MM.1S (cell line): ENCODE measurements at regions not wholly inside any gene's neighbourhood (a gene's known extent, or its start where the extent isn't known, plus 50 kb on each side); places are given as distances from the start of the nearest gene placed in this dataset.

Experiments
- DNase-seq: peaks from one replicate; pipeline ENCODE4 v3.0.0-alpha.2; 2015
- H2AFZ ChIP-seq: fragments of 300-600 bp; sonication (generic); 2 replicates; pipeline ENCODE4 v1.6.0; 2016; ENCODE audit warnings: antibody characterized with exemption, low read length
- H3F3A ChIP-seq: fragments of 300-600 bp; sonication (generic); 2 replicates; pipeline ENCODE4 v1.6.1; 2016; ENCODE audit warnings: mild to moderate bottlenecking, antibody characterized with exemption, low read length, moderate library complexity, mixed read lengths; ENCODE audit not compliant: insufficient read depth
- H3K27ac ChIP-seq: fragments of 300-600 bp; sonication (generic); 2 replicates; pipeline ENCODE4 v1.5.1; 2016; ENCODE audit warnings: mild to moderate bottlenecking, low read length
- H3K27me3 ChIP-seq: fragments of 300-600 bp; sonication (generic); replicated peaks from 2 replicates; pipeline ENCODE4 v1.6.0; 2016; ENCODE audit warnings: low read length; ENCODE audit not compliant: insufficient read depth
- H3K36me3 ChIP-seq: fragments of 300-600 bp; sonication (generic); replicated peaks from 2 replicates; pipeline ENCODE4 v1.6.1; 2016; ENCODE audit warnings: mild to moderate bottlenecking, low read length, mixed read lengths; ENCODE audit not compliant: insufficient read depth
- H3K4me1 ChIP-seq: fragments of 300-600 bp; sonication (generic); 2 replicates; pipeline ENCODE4 v1.6.1; 2016; ENCODE audit warnings: low read length, mixed read lengths
- H3K4me2 ChIP-seq: fragments of 300-600 bp; sonication (generic); 2 replicates; pipeline ENCODE4 v1.6.0; 2016; ENCODE audit warnings: low read depth, low read length
- H3K4me3 ChIP-seq: fragments of 300-600 bp; sonication (generic); 2 replicates; pipeline ENCODE4 v1.5.1; 2016; ENCODE audit warnings: low read length, mixed read lengths
- H3K79me2 ChIP-seq: fragments of 300-600 bp; sonication (generic); 2 replicates; pipeline ENCODE4 v1.6.1; 2016; ENCODE audit warnings: mixed run types, low read length, mixed read lengths
- H3K9ac ChIP-seq: fragments of 300-600 bp; sonication (generic); 2 replicates; pipeline ENCODE4 v1.6.1; 2016; ENCODE audit warnings: low read length, mixed read lengths
- H3K9me2 ChIP-seq: fragments of 300-600 bp; sonication (generic); replicated peaks from 2 replicates; pipeline ENCODE4 v1.6.1; 2016; ENCODE audit warnings: mild to moderate bottlenecking, low read length, mixed read lengths; ENCODE audit not compliant: insufficient read depth
- H3K9me3 ChIP-seq: fragments of 300-600 bp; sonication (generic); replicated peaks from 2 replicates; pipeline ENCODE4 v1.6.1; 2016; ENCODE audit warnings: mild to moderate bottlenecking, low read length, mixed read lengths; ENCODE audit not compliant: insufficient read depth
- H4K20me1 ChIP-seq: fragments of 300-600 bp; sonication (generic); 2 replicates; pipeline ENCODE4 v1.6.1; 2016; ENCODE audit warnings: mild to moderate bottlenecking, low read length, moderate library complexity, mixed read lengths; ENCODE audit not compliant: insufficient read depth
- EZH2 ChIP-seq: fragments of 300-600 bp; sonication (generic); optimal IDR thresholded peaks from 2 replicates; pipeline ENCODE3; 2017; ENCODE audit warnings: low read depth, mild to moderate bottlenecking, antibody characterized with exemption, low read length, mixed read lengths
- EZH2phosphoT487 ChIP-seq: fragments of 300-600 bp; sonication (generic); IDR thresholded peaks from 2 replicates; pipeline ENCODE4 v1.6.1; 2018; ENCODE audit warnings: antibody characterized with exemption, low read length
- TF ChIP-seq, protein P1 (sequence below): fragments of 300-600 bp; sonication (generic); IDR thresholded peaks from 2 replicates; pipeline ENCODE4 v1.5.1; 2016; ENCODE audit warnings: antibody characterized with exemption, low read length, mixed read lengths

DNA sequence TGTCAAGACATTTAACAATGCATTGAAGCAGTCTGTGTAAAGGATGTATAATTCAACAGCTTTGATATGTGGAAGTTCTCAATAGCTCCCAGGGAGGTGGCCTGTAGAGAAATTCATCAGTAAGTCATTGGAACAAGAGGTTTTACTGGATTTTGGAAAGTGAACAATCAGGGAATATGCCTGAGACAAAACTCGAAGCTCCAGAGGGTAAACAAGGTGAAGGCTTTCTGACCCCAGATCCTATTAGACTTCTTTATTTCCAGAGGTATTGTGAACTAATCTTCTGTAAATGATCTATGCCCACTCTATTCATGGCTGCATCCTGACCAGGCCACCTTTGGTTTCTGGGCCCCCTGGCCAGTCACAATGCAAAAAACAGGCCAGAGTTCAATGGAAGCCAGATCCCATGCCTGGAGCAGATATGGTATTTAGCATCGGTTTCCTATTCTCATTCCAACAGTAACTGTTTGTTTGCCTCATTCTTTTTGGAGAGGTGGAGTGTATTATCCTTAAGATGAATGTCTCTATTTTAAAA, 177.3 kb downstream of the SATB1 start:
- Histone ChIP-seq H3K36me3 (no peaks in the 10 kb centered on the region), H3K4me1 (peaks cover 14% of the 10 kb centered on the region), H4K20me1 (no peaks in the 10 kb centered on the region), H3K9ac (no peak overlapping the region), H3K4me2 (no peak overlapping the region), H3K79me2 (no peaks in the 10 kb centered on the region), H3K9me2 (no peaks in the 10 kb centered on the region), H2AFZ (no peak overlapping the region), H3K27ac (no peak overlapping the region), H3K4me3 (no peak overlapping the region), H3K27me3 (peaks cover 7% of the 10 kb centered on the region), H3K9me3 (no peaks in the 10 kb centered on the region), H3F3A (no peaks in the 10 kb centered on the region)
- TF ChIP-seq EZH2phosphoT487 (no peak), EZH2 (no peak)
- TF ChIP-seq, protein P1, sequence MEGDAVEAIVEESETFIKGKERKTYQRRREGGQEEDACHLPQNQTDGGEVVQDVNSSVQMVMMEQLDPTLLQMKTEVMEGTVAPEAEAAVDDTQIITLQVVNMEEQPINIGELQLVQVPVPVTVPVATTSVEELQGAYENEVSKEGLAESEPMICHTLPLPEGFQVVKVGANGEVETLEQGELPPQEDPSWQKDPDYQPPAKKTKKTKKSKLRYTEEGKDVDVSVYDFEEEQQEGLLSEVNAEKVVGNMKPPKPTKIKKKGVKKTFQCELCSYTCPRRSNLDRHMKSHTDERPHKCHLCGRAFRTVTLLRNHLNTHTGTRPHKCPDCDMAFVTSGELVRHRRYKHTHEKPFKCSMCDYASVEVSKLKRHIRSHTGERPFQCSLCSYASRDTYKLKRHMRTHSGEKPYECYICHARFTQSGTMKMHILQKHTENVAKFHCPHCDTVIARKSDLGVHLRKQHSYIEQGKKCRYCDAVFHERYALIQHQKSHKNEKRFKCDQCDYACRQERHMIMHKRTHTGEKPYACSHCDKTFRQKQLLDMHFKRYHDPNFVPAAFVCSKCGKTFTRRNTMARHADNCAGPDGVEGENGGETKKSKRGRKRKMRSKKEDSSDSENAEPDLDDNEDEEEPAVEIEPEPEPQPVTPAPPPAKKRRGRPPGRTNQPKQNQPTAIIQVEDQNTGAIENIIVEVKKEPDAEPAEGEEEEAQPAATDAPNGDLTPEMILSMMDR: no peak
- DNase-seq: no peak

DNA sequence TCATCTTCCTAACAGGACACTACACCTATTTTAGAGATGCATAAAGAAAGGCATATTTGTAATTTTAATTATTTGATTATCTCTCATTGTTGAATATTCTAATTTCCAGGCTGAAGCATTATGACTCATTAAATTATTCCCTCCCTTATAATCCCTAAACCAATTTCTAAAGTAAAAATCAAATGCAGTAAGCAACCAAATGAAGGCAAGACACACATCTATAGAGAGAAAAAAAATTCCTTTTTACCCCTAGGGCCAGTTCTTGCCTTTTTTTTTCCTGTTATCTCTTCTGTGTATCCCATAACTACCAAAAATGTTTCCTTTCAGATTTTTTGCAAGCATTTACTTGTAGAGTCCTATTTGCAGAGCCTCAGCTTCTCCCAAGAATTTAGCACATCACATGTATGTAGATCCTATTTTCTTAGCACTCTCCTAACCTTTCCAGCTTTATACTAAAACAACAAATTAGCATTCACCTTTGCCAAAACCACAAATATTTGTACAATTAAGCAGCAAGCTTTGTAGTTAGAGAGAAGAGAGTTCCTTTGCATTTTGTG, 177.9 kb downstream of the SATB1 start:
- H3K27me3 ChIP-seq: peaks cover 7% of the 10 kb centered on the region
- H2AFZ ChIP-seq: no peak overlapping the region
- TF ChIP-seq EZH2phosphoT487 (no peak), EZH2 (no peak)
- TF ChIP-seq, protein P1: no peak

DNA sequence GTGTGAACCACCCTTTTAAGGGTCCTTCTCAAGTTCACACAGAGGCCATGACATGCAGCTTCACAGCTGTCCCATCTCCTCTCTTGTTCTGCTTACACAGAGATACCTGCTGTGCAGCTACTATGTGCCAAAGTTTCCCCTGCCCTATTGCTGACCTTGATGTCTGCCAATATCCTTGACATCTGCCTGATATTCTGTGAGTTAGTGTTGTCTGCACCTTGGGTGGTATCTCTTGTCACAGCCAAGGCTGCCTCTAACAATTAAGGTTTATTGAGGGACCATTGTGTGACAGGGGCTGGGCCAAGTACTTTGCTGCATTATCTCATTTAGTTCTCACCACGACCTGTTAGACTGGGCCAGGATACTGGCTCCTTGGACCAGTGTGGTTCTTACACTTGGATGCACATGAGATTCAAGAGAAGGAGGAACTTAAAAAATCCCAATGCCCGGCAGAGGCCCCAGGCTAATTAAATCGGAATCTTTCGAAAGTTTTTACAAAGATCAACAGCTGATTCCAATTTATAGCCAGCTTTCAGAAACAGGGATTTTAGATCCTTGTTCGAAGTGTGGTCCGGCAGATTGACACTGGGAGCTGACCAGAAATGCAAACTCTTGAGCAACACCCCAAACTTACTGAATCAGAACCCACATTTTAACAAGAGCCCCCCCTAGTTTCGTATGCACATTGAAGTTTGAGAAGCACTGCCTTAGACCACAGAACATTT, 178.6 kb downstream of the SATB1 start:
- no peak overlapping the region for H3K4me3 ChIP-seq
- no peak overlapping the region for H2AFZ ChIP-seq
- H3K79me2 ChIP-seq: no peaks in the 10 kb centered on the region
- peaks cover 14% of the 10 kb centered on the region for H3K4me1 ChIP-seq
- H3K36me3 ChIP-seq: no peaks in the 10 kb centered on the region
- H4K20me1 ChIP-seq: no peaks in the 10 kb centered on the region
- no peak overlapping the region for H3K9ac ChIP-seq
- TF ChIP-seq, protein P1: no peak
- TF ChIP-seq EZH2 (no peak), EZH2phosphoT487 (no peak)
- H3K27me3 ChIP-seq: peaks cover 7% of the 10 kb centered on the region
- H3K9me3 ChIP-seq: no peaks in the 10 kb centered on the region
- H3K27ac ChIP-seq: no peak overlapping the region
- peak overlapping the region; percentile 35; the same call in 1 of the 2 replicates for H3K4me2 ChIP-seq
- DNase-seq: no peak
- no peaks in the 10 kb centered on the region for H3K9me2 ChIP-seq
- H3F3A ChIP-seq: no peaks in the 10 kb centered on the region

More for the DNA sequence above, 177.9 kb downstream of the SATB1 start:
- Histone ChIP-seq H3K9me2 (no peaks in the 10 kb centered on the region), H3F3A (no peaks in the 10 kb centered on the region), H3K4me1 (peaks cover 14% of the 10 kb centered on the region), H3K4me3 (no peak overlapping the region), H3K9me3 (no peaks in the 10 kb centered on the region), H4K20me1 (no peaks in the 10 kb centered on the region), H3K79me2 (no peaks in the 10 kb centered on the region), H3K4me2 (no peak overlapping the region), H3K27ac (no peak overlapping the region), H3K36me3 (no peaks in the 10 kb centered on the region), H3K9ac (no peak overlapping the region)
- no peak for DNase-seq
